ENCODE measurements at regions not wholly inside any gene's neighbourhood (a gene's known extent, or its start where the extent isn't known, plus 50 kb on each side); places are given as distances from the start of the nearest gene placed in this dataset.

- no peak overlapping the region for H3K27ac ChIP-seq
- no peak for TF ChIP-seq CTCF (conservative IDR thresholded peaks at IDR 0.05)
These were observed 598.4 kb upstream of the GNPDA2 start for GRCh38 chr4:45324455-45325417.

GRCh38 chr4:45323453-45324058 lies 597.2 kb upstream of the GNPDA2 start:
- no peak for TF ChIP-seq CTCF (conservative IDR thresholded peaks at IDR 0.05)
- H3K27ac ChIP-seq: no peak overlapping the region

- H3K27ac ChIP-seq: no peak overlapping the region
- TF ChIP-seq CTCF (conservative IDR thresholded peaks at IDR 0.05): no peak
These were observed 591.4 kb upstream of the GNPDA2 start for GRCh38 chr4:45317739-45318138.

- no peak overlapping the region for H3K27ac ChIP-seq
- no peak for TF ChIP-seq CTCF (conservative IDR thresholded peaks at IDR 0.05)
These were observed 590.9 kb upstream of the GNPDA2 start for GRCh38 chr4:45317276-45317675.

GRCh38 chr4:45316257-45316656 lies 589.9 kb upstream of the GNPDA2 start:
- no peak overlapping the region for H3K27ac ChIP-seq
- no peak for TF ChIP-seq CTCF (conservative IDR thresholded peaks at IDR 0.05)

- no peak for TF ChIP-seq CTCF (conservative IDR thresholded peaks at IDR 0.05)
- no peak overlapping the region for H3K27ac ChIP-seq
These were observed 576.5 kb upstream of the GNPDA2 start for GRCh38 chr4:45302828-45303227.

GRCh38 chr4:45294464-45294863 lies 568.1 kb upstream of the GNPDA2 start:
- no peak for TF ChIP-seq CTCF (conservative IDR thresholded peaks at IDR 0.05)
- H3K27ac ChIP-seq: no peak overlapping the region; the same call in 1 of the 2 replicates

All from VCaP (cell line).